A549 (cell line): ENCODE measurements at regions not wholly inside any gene's neighbourhood (a gene's known extent, or its start where the extent isn't known, plus 50 kb on each side); places are given as distances from the start of the nearest gene placed in this dataset.

Experiments used
- ATAC-seq, 2 experiments: fragments of 200-7000 bp in 1 of 2; fragments of >200 bp in 1 of 2; cut with Nextera tagmentation in 1 of 2; cut with Tn5 transposase in 1 of 2; 3 replicates each; pipeline versions ENCODE4 v1.8.0 to v1.9.1; 2018 to 2020; ENCODE audit warnings: mild to moderate bottlenecking in 1 of 2, moderate library complexity in 1 of 2
- CTCF ChIA-PET: fragments of 300-600 bp; sonication (Branson Sonifier 250); formaldehyde crosslinking; extraction: SDS; loops from one replicate; lab custom pipeline; 2021; ENCODE audit warnings: antibody characterized with exemption, inconsistent platforms; lab: Yijun Ruan, JAX
- POLR2A ChIA-PET: fragments of 350-600 bp; formaldehyde crosslinking; extraction: SDS; loops from one replicate; lab custom pipeline; 2021; ENCODE audit warnings: antibody characterized with exemption, inconsistent platforms; lab: Yijun Ruan, JAX
- DNase-seq, 2 experiments: peaks; one replicate each; pipeline versions ENCODE4 v3.0.0 to v3.0.0-alpha.2; 2011 to 2016; ENCODE audit warnings: low read depth in 1 of 2, low spot score in 1 of 2
- FAIRE-seq: peaks from 2 replicates; lab custom pipeline; 2011; peaks lifted over from hg19 to GRCh38; lab: Jason Lieb, UNC
- H3K27ac ChIP-seq, 2 experiments: fragments of >200 bp; sonication (Bioruptor Twin); formaldehyde crosslinking; 3 replicates each; pipeline ENCODE4 v1.5.1; 2016 to 2017
- H3K4me1 ChIP-seq: fragments of >200 bp; sonication (Bioruptor Twin); formaldehyde crosslinking; 3 replicates; pipeline ENCODE4 v1.6.1; 2016
- H3K4me2 ChIP-seq: fragments of >200 bp; sonication (Bioruptor Twin); formaldehyde crosslinking; 3 replicates; pipeline ENCODE4 v1.6.1; 2016
- H3K4me3 ChIP-seq: fragments of >200 bp; sonication (Bioruptor Twin); formaldehyde crosslinking; 3 replicates; pipeline ENCODE4 v1.5.1; 2016
- H3K9me3 ChIP-seq: fragments of >200 bp; sonication (Bioruptor Twin); formaldehyde crosslinking; 3 replicates; pipeline ENCODE4 v1.6.1; 2016
- CBX2 ChIP-seq: fragments of 200-600 bp; sonication (generic); IDR thresholded peaks from 2 replicates; pipeline ENCODE4 v1.6.1; 2016; ENCODE audit warnings: low read depth, mild to moderate bottlenecking, borderline replicate concordance
- CBX8 ChIP-seq: fragments of 200-600 bp; sonication (generic); IDR thresholded peaks from 2 replicates; pipeline ENCODE4 v1.6.1; 2016
- CHD2 ChIP-seq: fragments of 150-350 bp; IDR thresholded peaks from 2 replicates; pipeline ENCODE4 v1.6.1; 2014; ENCODE audit warnings: low read length; ENCODE audit not compliant: partially characterized antibody
- CHD4 ChIP-seq: fragments of 200-600 bp; sonication (generic); IDR thresholded peaks from 2 replicates; pipeline ENCODE4 v1.6.1; 2016; ENCODE audit warnings: antibody characterized with exemption, mild to moderate bottlenecking, borderline replicate concordance
- EHMT2 ChIP-seq: fragments of 200-600 bp; sonication (generic); IDR thresholded peaks from 2 replicates; pipeline ENCODE4 v1.6.1; 2016; ENCODE audit warnings: antibody characterized with exemption, low read depth, mild to moderate bottlenecking, moderate library complexity
- EP300 ChIP-seq, 2 experiments: fragments of >200 bp; sonication (Bioruptor Twin); formaldehyde crosslinking; IDR thresholded peaks; 2 replicates in 1 of 2; 3 replicates in 1 of 2; pipeline ENCODE4 v1.6.1; 2016 to 2017
- FOSL2 ChIP-seq, 2 experiments: fragments of 450-650 bp in 1 of 2; fragments of >200 bp in 1 of 2; sonication (Bioruptor Twin) in 1 of 2; formaldehyde crosslinking; IDR thresholded peaks; 2 replicates each; pipeline versions ENCODE4 v1.5.0 to v1.6.1; 2016 to 2020; ENCODE audit warnings: mild to moderate bottlenecking in 1 of 2, moderate library complexity in 1 of 2
- HEYL ChIP-seq: fragments of 250-450 bp; sonication (Bioruptor Pico); IDR thresholded peaks from 2 replicates; pipeline ENCODE4 v1.8.0; 2021; ENCODE audit warnings: mild to moderate bottlenecking, moderate library complexity
- HOXB5 ChIP-seq: fragments of 250-450 bp; sonication (Bioruptor Pico); IDR thresholded peaks from 2 replicates; pipeline ENCODE4 v1.5.0; 2020; ENCODE audit warnings: mild to moderate bottlenecking, moderate library complexity
- JUN ChIP-seq, 2 experiments: fragments of >200 bp; sonication (Bioruptor Twin); formaldehyde crosslinking; IDR thresholded peaks; 2 replicates in 1 of 2; 3 replicates in 1 of 2; pipeline ENCODE4 v1.6.1; 2016 to 2017
- KDM1A ChIP-seq: fragments of 200-600 bp; sonication (generic); IDR thresholded peaks from 2 replicates; pipeline ENCODE4 v1.6.1; 2016; ENCODE audit warnings: low read depth, mild to moderate bottlenecking
- MAFK ChIP-seq: fragments of 450-650 bp; IDR thresholded peaks from 2 replicates; pipeline ENCODE4 v1.6.1; 2014; ENCODE audit not compliant: partially characterized antibody
- MYC ChIP-seq: IDR thresholded peaks from 2 replicates; pipeline ENCODE4 v1.6.1; 2012; ENCODE audit warnings: mild to moderate bottlenecking, inconsistent platforms, low read length, improper control_type of control experiment, borderline replicate concordance
- POLR2A ChIP-seq: IDR thresholded peaks from 2 replicates; pipeline ENCODE4 v1.6.1; 2012; ENCODE audit warnings: mild to moderate bottlenecking, low read length
- RAD21 ChIP-seq, 2 experiments: fragments of >200 bp in 1 of 2; sonication (Bioruptor Twin) in 1 of 2; formaldehyde crosslinking in 1 of 2; IDR thresholded peaks in 1 of 2; conservative IDR thresholded peaks in 1 of 2; 2 replicates in 1 of 2; 3 replicates in 1 of 2; pipeline ENCODE4 v1.6.1; 2012 to 2018; ENCODE audit warnings: inconsistent platforms in 1 of 2
- RFX5 ChIP-seq: fragments of 450-650 bp; IDR thresholded peaks from 2 replicates; pipeline ENCODE4 v1.7.1; 2014; ENCODE audit warnings: antibody characterized with exemption, mild to moderate bottlenecking, moderate library complexity
- SREBF2 ChIP-seq: fragments of 450-650 bp; IDR thresholded peaks from 2 replicates; pipeline ENCODE4 v1.6.1; 2014; ENCODE audit warnings: mild to moderate bottlenecking, moderate library complexity
- TFCP2L1 ChIP-seq: fragments of 250-450 bp; sonication (Bioruptor Pico); IDR thresholded peaks from 2 replicates; pipeline ENCODE4 v1.5.0; 2021; ENCODE audit warnings: mild to moderate bottlenecking
- ZC3H11A ChIP-seq: fragments of 450-650 bp; IDR thresholded peaks from 2 replicates; pipeline ENCODE4 v1.6.1; 2014; ENCODE audit warnings: antibody characterized with exemption, mild to moderate bottlenecking
- ZSCAN20 ChIP-seq: fragments of 250-450 bp; sonication (Bioruptor Pico); IDR thresholded peaks from 2 replicates; pipeline ENCODE4 v1.8.0; 2022; ENCODE audit warnings: mild to moderate bottlenecking, moderate library complexity
- WGBS: methylation state at CpG from one replicate; pipeline ENCODE4 v1.1.6; 2017; ENCODE audit errors: missing lambda C conversion rate; 5-methylcytosine and 5-hydroxymethylcytosine counted together
- TF ChIP-seq, protein P1 (sequence below): fragments of >200 bp; sonication (Bioruptor Twin); formaldehyde crosslinking; IDR thresholded peaks from 2 replicates; pipeline ENCODE4 v1.6.1; 2016
- TF ChIP-seq, protein P2 (sequence below): fragments of 450-650 bp; IDR thresholded peaks from 2 replicates; pipeline ENCODE4 v1.6.1; 2014; ENCODE audit warnings: antibody characterized with exemption
- TF ChIP-seq, protein P3 (sequence below): fragments of >200 bp; sonication (Bioruptor Twin); formaldehyde crosslinking; IDR thresholded peaks from 3 replicates; pipeline ENCODE4 v1.6.1; 2016
- TF ChIP-seq, protein P4 (sequence below): fragments of 150-350 bp; IDR thresholded peaks from 2 replicates; pipeline ENCODE4 v1.6.1; 2014; ENCODE audit warnings: low read depth, mild to moderate bottlenecking, low read length
- TF ChIP-seq, protein P5 (sequence below): fragments of >200 bp; sonication (Bioruptor Twin); formaldehyde crosslinking; IDR thresholded peaks from 3 replicates; pipeline ENCODE4 v1.5.1; 2016
- TF ChIP-seq, protein P6 (sequence below): IDR thresholded peaks from 2 replicates; pipeline ENCODE4 v1.6.1; 2012

DNA sequence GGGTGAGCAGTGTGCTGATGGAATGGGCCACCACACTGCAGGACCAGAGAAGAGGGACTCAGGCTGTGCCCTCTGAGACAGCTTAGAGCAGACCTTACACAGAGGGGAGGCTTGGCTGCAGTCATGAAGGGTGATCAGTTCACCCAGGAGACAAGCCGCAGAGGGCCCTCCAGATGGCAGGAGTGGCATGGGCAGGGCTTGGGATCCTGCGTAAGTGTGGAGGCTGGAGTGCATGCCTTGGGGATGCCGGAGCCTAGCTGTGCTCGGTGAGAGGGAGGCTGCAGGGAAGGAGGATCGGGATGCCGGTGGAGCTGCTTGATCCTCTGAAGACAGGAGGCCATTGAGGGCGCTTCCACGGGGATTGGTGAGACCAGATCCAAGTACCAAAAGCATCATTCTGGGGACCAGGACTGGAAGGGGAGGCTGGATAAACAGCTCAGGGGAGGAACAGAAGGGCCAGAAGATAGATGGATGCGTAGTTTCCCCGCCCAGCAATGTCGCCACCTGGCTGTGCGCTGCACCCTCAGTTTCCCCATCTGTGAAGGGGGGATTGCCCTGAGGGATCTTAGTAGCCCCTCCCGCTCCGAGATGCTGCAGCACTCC lies 163.4 kb downstream of the INHBB start:
- no peak for ATAC-seq
- H3K9me3 ChIP-seq, result no peaks in the 10 kb centered on the region
- H3K27ac ChIP-seq, result no peak overlapping the region
- WGBS, result 87% methylated on average over 14 of the region's 14 CpGs
- H3K4me1 ChIP-seq, result no peaks in the 10 kb centered on the region
- ChIA-PET CTCF (interaction anchor here (1.3 to 4.4 kb wide), 4 partner anchors 12 to 166 kb away, joined by 3 to 18 read pairs (median 6); no protein-coding TSS in a partner anchor), POLR2A (no interaction called here)
- DNase-seq, result no peak
- no peak overlapping the region for H3K4me3 ChIP-seq
- H3K4me2 ChIP-seq, result no peak overlapping the region
- FAIRE-seq, result no peak
- TF ChIP-seq, protein P1, sequence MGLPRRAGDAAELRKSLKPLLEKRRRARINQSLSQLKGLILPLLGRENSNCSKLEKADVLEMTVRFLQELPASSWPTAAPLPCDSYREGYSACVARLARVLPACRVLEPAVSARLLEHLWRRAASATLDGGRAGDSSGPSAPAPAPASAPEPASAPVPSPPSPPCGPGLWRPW, result no peak
- TF ChIP-seq TFCP2L1 (CRISPR knock-in tag), result no peak
- TF ChIP-seq, protein P2, sequence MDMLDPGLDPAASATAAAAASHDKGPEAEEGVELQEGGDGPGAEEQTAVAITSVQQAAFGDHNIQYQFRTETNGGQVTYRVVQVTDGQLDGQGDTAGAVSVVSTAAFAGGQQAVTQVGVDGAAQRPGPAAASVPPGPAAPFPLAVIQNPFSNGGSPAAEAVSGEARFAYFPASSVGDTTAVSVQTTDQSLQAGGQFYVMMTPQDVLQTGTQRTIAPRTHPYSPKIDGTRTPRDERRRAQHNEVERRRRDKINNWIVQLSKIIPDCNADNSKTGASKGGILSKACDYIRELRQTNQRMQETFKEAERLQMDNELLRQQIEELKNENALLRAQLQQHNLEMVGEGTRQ, result no peak
- TF ChIP-seq ZC3H11A, result no peak
- TF ChIP-seq HOXB5 (CRISPR knock-in tag), result no peak
- TF ChIP-seq CHD4, result no peak
- no peak for TF ChIP-seq FOSL2 (IDR thresholded peaks at IDR 0.05)
- TF ChIP-seq FOSL2 (CRISPR knock-in tag; IDR thresholded peaks at IDR 0.05), result no peak
- TF ChIP-seq RAD21 (conservative IDR thresholded peaks at IDR 0.05 in 1 of 2, IDR thresholded peaks at IDR 0.05 in 1 of 2), result no peak
- TF ChIP-seq EHMT2, result no peak
- TF ChIP-seq, protein P3, sequence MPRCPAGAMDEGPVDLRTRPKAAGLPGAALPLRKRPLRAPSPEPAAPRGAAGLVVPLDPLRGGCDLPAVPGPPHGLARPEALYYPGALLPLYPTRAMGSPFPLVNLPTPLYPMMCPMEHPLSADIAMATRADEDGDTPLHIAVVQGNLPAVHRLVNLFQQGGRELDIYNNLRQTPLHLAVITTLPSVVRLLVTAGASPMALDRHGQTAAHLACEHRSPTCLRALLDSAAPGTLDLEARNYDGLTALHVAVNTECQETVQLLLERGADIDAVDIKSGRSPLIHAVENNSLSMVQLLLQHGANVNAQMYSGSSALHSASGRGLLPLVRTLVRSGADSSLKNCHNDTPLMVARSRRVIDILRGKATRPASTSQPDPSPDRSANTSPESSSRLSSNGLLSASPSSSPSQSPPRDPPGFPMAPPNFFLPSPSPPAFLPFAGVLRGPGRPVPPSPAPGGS, result no peak
- TF ChIP-seq CBX8, result no peak
- no peak for TF ChIP-seq MYC
- TF ChIP-seq, protein P4, sequence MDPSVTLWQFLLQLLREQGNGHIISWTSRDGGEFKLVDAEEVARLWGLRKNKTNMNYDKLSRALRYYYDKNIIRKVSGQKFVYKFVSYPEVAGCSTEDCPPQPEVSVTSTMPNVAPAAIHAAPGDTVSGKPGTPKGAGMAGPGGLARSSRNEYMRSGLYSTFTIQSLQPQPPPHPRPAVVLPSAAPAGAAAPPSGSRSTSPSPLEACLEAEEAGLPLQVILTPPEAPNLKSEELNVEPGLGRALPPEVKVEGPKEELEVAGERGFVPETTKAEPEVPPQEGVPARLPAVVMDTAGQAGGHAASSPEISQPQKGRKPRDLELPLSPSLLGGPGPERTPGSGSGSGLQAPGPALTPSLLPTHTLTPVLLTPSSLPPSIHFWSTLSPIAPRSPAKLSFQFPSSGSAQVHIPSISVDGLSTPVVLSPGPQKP, result no peak
- no peak for TF ChIP-seq JUN (IDR thresholded peaks at IDR 0.05)
- TF ChIP-seq KDM1A, result no peak
- no peak for TF ChIP-seq POLR2A
- no peak for TF ChIP-seq RFX5
- TF ChIP-seq, protein P5, sequence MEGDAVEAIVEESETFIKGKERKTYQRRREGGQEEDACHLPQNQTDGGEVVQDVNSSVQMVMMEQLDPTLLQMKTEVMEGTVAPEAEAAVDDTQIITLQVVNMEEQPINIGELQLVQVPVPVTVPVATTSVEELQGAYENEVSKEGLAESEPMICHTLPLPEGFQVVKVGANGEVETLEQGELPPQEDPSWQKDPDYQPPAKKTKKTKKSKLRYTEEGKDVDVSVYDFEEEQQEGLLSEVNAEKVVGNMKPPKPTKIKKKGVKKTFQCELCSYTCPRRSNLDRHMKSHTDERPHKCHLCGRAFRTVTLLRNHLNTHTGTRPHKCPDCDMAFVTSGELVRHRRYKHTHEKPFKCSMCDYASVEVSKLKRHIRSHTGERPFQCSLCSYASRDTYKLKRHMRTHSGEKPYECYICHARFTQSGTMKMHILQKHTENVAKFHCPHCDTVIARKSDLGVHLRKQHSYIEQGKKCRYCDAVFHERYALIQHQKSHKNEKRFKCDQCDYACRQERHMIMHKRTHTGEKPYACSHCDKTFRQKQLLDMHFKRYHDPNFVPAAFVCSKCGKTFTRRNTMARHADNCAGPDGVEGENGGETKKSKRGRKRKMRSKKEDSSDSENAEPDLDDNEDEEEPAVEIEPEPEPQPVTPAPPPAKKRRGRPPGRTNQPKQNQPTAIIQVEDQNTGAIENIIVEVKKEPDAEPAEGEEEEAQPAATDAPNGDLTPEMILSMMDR, result no peak
- TF ChIP-seq SREBF2, result no peak
- no peak for TF ChIP-seq CBX2

DNA sequence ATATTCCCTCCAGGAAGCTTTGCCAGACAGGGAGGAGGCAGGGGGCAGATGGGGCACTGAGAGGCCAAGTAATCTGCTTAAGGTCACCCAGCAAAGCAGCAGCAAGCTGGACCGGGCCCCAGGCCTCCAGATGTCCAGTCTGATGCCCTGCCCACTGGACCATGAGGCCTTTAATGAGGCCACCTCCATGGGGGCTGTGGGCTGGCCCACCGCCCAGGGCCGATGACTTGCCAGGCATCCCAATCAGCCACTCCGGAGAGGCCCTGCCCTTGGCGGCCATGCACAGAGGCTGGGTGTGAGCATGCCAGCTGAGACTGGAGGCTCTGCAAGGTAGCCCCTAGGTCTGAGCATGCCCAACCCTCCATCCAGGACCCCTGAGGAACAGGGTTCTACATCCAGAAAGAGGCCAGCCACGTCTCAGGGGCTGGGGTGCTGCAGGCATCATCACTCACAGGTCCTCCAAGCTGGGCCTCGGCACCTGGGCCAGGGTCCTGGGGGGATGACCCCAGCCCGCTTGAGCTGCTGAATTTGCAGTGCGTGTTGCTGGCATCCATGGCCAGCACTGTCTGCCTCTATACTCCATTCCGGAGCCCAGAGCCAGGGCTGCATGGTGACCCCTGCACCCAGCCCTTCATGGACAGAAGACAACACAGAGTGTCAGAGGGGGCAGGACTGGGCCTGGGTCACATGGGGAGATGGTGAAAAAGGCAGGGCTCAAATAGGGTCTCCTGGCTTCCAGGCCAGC lies 164.2 kb downstream of the INHBB start:
- no peak for FAIRE-seq
- no peak for TF ChIP-seq EP300 (IDR thresholded peaks at IDR 0.05)
- TF ChIP-seq MAFK, result no peak
- TF ChIP-seq, protein P4, result no peak
- TF ChIP-seq CHD4, result no peak
- TF ChIP-seq HEYL (CRISPR knock-in tag), result no peak
- no peak for TF ChIP-seq CBX2
- TF ChIP-seq ZSCAN20 (CRISPR knock-in tag), result no peak
- TF ChIP-seq, protein P5, result no peak
- no peak for TF ChIP-seq CHD2
- TF ChIP-seq RFX5, result no peak
- TF ChIP-seq, protein P6, sequence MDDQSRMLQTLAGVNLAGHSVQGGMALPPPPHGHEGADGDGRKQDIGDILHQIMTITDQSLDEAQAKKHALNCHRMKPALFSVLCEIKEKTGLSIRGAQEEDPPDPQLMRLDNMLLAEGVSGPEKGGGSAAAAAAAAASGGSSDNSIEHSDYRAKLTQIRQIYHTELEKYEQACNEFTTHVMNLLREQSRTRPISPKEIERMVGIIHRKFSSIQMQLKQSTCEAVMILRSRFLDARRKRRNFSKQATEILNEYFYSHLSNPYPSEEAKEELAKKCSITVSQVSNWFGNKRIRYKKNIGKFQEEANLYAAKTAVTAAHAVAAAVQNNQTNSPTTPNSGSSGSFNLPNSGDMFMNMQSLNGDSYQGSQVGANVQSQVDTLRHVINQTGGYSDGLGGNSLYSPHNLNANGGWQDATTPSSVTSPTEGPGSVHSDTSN, result no peak

More for the DNA sequence above, 164.2 kb downstream of the INHBB start:
- CTCF ChIA-PET, result interaction anchor here (1.1 to 4.4 kb wide), 5 partner anchors 11 to 167 kb away, joined by 3 to 18 read pairs (median 5); no protein-coding TSS in a partner anchor
- POLR2A ChIA-PET, result no interaction called here
- ATAC-seq (no peak), DNase-seq (no peak)
- Histone ChIP-seq H3K9me3 (no peaks in the 10 kb centered on the region), H3K4me3 (no peak overlapping the region), H3K4me2 (no peak overlapping the region), H3K27ac (no peak overlapping the region), H3K4me1 (no peaks in the 10 kb centered on the region)
- WGBS, result 75% methylated on average over 5 of the region's 10 CpGs
